ENCODE measurements at regions not wholly inside any gene's neighbourhood (a gene's known extent, or its start where the extent isn't known, plus 50 kb on each side); places are given as distances from the start of the nearest gene placed in this dataset.
A peak's percentile ranks its signal among the peaks of the same experiment; 100 is the strongest.

DNA sequence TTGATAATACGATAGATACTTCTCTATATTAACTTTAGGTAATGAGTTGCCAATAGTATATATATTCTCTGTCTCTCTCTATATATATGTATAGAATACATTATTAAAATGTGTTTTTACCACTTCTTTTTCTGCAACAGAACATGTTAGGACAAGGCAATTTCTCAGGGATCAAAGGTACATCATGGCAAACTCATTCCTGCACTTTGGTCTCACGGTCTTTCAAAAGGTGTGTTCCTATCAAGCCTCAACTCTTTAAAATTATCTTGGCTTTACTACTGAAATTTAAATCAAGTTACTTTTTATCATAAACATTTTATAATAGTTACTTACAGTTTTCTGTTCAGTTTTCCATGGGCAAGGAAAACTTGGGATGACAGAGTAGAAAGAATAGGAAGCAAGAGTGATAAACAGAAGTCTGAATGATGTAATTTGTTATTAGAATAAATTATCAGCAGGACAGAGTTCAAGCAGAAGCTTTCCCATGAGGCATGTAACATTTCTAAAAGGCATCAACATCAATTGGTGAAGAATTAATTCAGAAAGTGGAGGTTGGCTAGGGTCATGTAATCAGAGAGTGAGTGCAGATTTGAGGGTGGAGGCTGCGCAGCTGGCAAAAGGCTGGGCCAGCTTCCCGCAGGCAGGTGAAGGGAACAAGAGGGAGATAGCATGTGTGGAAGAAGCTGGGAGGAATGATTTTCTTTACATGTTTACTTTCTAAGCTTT is 59.7 kb upstream of the LRAT start:
- H3K9me3 ChIP-seq (ENCODE audit: low read length): no peaks in the 10 kb centered on the region
- H2AFZ ChIP-seq (ENCODE audit: low read depth, low read length): no peak overlapping the region
- no peaks in the 10 kb centered on the region for H3K36me3 ChIP-seq (ENCODE audit: insufficient read depth, low read length)
- no peak for TF ChIP-seq RAD21 (conservative IDR thresholded peaks at IDR 0.05)
- TF ChIP-seq TAF1 (IDR thresholded peaks at IDR 0.05; ENCODE audit: low read depth): no peak
- no peak for TF ChIP-seq EZH2 (IDR thresholded peaks at IDR 0.05; ENCODE audit: borderline replicate concordance, insufficient read depth, low read length, poor library complexity, severe bottlenecking)
- TF ChIP-seq, protein P1, sequence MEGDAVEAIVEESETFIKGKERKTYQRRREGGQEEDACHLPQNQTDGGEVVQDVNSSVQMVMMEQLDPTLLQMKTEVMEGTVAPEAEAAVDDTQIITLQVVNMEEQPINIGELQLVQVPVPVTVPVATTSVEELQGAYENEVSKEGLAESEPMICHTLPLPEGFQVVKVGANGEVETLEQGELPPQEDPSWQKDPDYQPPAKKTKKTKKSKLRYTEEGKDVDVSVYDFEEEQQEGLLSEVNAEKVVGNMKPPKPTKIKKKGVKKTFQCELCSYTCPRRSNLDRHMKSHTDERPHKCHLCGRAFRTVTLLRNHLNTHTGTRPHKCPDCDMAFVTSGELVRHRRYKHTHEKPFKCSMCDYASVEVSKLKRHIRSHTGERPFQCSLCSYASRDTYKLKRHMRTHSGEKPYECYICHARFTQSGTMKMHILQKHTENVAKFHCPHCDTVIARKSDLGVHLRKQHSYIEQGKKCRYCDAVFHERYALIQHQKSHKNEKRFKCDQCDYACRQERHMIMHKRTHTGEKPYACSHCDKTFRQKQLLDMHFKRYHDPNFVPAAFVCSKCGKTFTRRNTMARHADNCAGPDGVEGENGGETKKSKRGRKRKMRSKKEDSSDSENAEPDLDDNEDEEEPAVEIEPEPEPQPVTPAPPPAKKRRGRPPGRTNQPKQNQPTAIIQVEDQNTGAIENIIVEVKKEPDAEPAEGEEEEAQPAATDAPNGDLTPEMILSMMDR (IDR thresholded peaks at IDR 0.05; ENCODE audit: poor library complexity, severe bottlenecking): no peak
- TF ChIP-seq MXI1 (conservative IDR thresholded peaks at IDR 0.05; ENCODE audit: poor library complexity, severe bottlenecking): no peak
- TF ChIP-seq EP300 (conservative IDR thresholded peaks at IDR 0.05; ENCODE audit: poor library complexity, severe bottlenecking): no peak
- TF ChIP-seq SMC3 (conservative IDR thresholded peaks at IDR 0.05; ENCODE audit: poor library complexity): no peak
- no peak for TF ChIP-seq POLR2AphosphoS5 (IDR thresholded peaks at IDR 0.05)
- TF ChIP-seq, protein P2, sequence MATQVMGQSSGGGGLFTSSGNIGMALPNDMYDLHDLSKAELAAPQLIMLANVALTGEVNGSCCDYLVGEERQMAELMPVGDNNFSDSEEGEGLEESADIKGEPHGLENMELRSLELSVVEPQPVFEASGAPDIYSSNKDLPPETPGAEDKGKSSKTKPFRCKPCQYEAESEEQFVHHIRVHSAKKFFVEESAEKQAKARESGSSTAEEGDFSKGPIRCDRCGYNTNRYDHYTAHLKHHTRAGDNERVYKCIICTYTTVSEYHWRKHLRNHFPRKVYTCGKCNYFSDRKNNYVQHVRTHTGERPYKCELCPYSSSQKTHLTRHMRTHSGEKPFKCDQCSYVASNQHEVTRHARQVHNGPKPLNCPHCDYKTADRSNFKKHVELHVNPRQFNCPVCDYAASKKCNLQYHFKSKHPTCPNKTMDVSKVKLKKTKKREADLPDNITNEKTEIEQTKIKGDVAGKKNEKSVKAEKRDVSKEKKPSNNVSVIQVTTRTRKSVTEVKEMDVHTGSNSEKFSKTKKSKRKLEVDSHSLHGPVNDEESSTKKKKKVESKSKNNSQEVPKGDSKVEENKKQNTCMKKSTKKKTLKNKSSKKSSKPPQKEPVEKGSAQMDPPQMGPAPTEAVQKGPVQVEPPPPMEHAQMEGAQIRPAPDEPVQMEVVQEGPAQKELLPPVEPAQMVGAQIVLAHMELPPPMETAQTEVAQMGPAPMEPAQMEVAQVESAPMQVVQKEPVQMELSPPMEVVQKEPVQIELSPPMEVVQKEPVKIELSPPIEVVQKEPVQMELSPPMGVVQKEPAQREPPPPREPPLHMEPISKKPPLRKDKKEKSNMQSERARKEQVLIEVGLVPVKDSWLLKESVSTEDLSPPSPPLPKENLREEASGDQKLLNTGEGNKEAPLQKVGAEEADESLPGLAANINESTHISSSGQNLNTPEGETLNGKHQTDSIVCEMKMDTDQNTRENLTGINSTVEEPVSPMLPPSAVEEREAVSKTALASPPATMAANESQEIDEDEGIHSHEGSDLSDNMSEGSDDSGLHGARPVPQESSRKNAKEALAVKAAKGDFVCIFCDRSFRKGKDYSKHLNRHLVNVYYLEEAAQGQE (IDR thresholded peaks at IDR 0.05; ENCODE audit: borderline replicate concordance): no peak
- no peak overlapping the region for H3K27ac ChIP-seq (ENCODE audit: low read length)
- H3F3A ChIP-seq (ENCODE audit: insufficient read depth, low read length, poor library complexity, severe bottlenecking): no peaks in the 10 kb centered on the region
- no peak overlapping the region for H3K9ac ChIP-seq (ENCODE audit: low read length)
- no peak overlapping the region for H3K4me2 ChIP-seq (ENCODE audit: low read length)
- H3K79me2 ChIP-seq (replicated peaks; ENCODE audit: insufficient read depth, low read length): no peaks in the 10 kb centered on the region
- H4K20me1 ChIP-seq (ENCODE audit: insufficient read depth): no peaks in the 10 kb centered on the region
- H3K27me3 ChIP-seq (ENCODE audit: insufficient read depth, low read depth, low read length): no peaks in the 10 kb centered on the region
- H3K4me3 ChIP-seq (ENCODE audit: low read length): no peak overlapping the region
- H3K9me2 ChIP-seq (ENCODE audit: insufficient read depth, low read length): no peaks in the 10 kb centered on the region

DNA sequence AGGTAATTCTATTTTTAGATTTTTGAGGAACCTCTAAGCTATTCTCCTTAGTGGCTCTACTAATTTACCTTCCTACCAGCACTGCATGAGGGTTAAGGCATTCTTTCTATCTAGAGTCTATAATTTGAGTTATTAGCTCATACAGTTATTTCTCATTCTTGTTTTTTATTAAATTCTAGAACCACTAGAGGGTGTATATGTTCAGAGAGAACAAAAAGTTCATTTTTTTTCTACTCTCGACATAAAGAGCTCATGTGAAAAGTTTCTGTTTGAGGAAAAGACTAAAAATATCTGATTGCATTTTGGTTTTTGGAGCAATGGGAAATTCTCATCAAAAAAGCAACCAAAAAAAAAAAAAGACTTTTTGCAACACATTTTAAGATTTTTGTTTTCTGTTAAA is 57.0 kb upstream of the LRAT start:
- Histone ChIP-seq H3K9me3 (ENCODE audit: low read length) (no peaks in the 10 kb centered on the region), H2AFZ (ENCODE audit: low read depth, low read length) (no peak overlapping the region), H3K4me3 (ENCODE audit: low read length) (no peak overlapping the region), H3F3A (ENCODE audit: insufficient read depth, low read length, poor library complexity, severe bottlenecking) (no peaks in the 10 kb centered on the region), H3K79me2 (replicated peaks; ENCODE audit: insufficient read depth, low read length) (no peaks in the 10 kb centered on the region), H3K27ac (ENCODE audit: low read length) (no peak overlapping the region), H3K27me3 (ENCODE audit: insufficient read depth, low read depth, low read length) (no peaks in the 10 kb centered on the region), H3K9me2 (ENCODE audit: insufficient read depth, low read length) (no peaks in the 10 kb centered on the region), H4K20me1 (ENCODE audit: insufficient read depth) (no peaks in the 10 kb centered on the region), H3K9ac (ENCODE audit: low read length) (no peak overlapping the region), H3K36me3 (ENCODE audit: insufficient read depth, low read length) (no peaks in the 10 kb centered on the region), H3K4me2 (ENCODE audit: low read length) (no peak overlapping the region)
- TF ChIP-seq RAD21 (conservative IDR thresholded peaks at IDR 0.05): peak; percentile 28
- peak; percentile 17 for TF ChIP-seq SMC3 (conservative IDR thresholded peaks at IDR 0.05; ENCODE audit: poor library complexity)
- no peak for TF ChIP-seq MXI1 (conservative IDR thresholded peaks at IDR 0.05; ENCODE audit: poor library complexity, severe bottlenecking)
- TF ChIP-seq POLR2AphosphoS5 (IDR thresholded peaks at IDR 0.05): no peak
- no peak for TF ChIP-seq EP300 (conservative IDR thresholded peaks at IDR 0.05; ENCODE audit: poor library complexity, severe bottlenecking)
- TF ChIP-seq TAF1 (IDR thresholded peaks at IDR 0.05; ENCODE audit: low read depth): no peak
- TF ChIP-seq, protein P1 (IDR thresholded peaks at IDR 0.05; ENCODE audit: poor library complexity, severe bottlenecking): no peak
- TF ChIP-seq, protein P2 (IDR thresholded peaks at IDR 0.05; ENCODE audit: borderline replicate concordance): no peak
